MCF 10A (cell line): ENCODE measurements at regions not wholly inside any gene's neighbourhood (a gene's known extent, or its start where the extent isn't known, plus 50 kb on each side); places are given as distances from the start of the nearest gene placed in this dataset.

Experiments used
- BruUV-seq: library from RNA; stranded (reverse); fragments of 400-500 nt; replicated peaks from 2 replicates; lab custom pipeline; 2021; lab: Mats Ljungman, UMichigan
- CTCF ChIA-PET: fragments of 300-600 bp; sonication (Branson Sonifier 250); formaldehyde crosslinking; extraction: SDS; loops from one replicate; lab custom pipeline; 2021; ENCODE audit warnings: antibody characterized with exemption, inconsistent platforms; lab: Yijun Ruan, JAX
- POLR2A ChIA-PET: fragments of 300-600, 350-650 bp; sonication (Branson Sonifier 250); formaldehyde crosslinking; extraction: SDS; loops from one replicate; lab custom pipeline; 2020; ENCODE audit warnings: antibody characterized with exemption, inconsistent platforms; lab: Yijun Ruan, JAX
- DNase-seq: peaks from one replicate; pipeline ENCODE4 v3.0.0-alpha.2; 2018; ENCODE audit not compliant: unreplicated experiment
- H3K27ac Mint-ChIP-seq: one replicate; pipeline ENCODE4 v1.8.0; 2022; ENCODE audit warnings: mild to moderate bottlenecking, low read depth, mixed read lengths; ENCODE audit not compliant: unreplicated experiment
- H3K27me3 Mint-ChIP-seq: one replicate; pipeline ENCODE4 v1.8.0; 2022; ENCODE audit warnings: mixed read lengths; ENCODE audit not compliant: insufficient read depth, unreplicated experiment
- H3K36me3 Mint-ChIP-seq: one replicate; pipeline ENCODE4 v1.8.0; 2022; ENCODE audit warnings: mild to moderate bottlenecking, moderate library complexity, mixed read lengths; ENCODE audit not compliant: insufficient read depth, unreplicated experiment
- H3K4me1 Mint-ChIP-seq: one replicate; pipeline ENCODE4 v1.8.0; 2022; ENCODE audit warnings: mixed read lengths; ENCODE audit not compliant: insufficient read depth, unreplicated experiment
- H3K4me3 Mint-ChIP-seq: one replicate; pipeline ENCODE4 v1.8.0; 2022; ENCODE audit warnings: mild to moderate bottlenecking, moderate library complexity, mixed read lengths; ENCODE audit not compliant: unreplicated experiment
- H3K9me3 Mint-ChIP-seq: one replicate; pipeline ENCODE4 v1.8.0; 2022; ENCODE audit warnings: mixed read lengths; ENCODE audit not compliant: unreplicated experiment
- intact Hi-C: fragments of 100-400 bp; cut with micrococcal nuclease; formaldehyde crosslinking; loops from 2 replicates; pipeline ENCODE4 v1.14.1; 2022
- TF ChIP-seq, protein P1 (sequence below): fragments of 200-600 bp; IDR thresholded peaks from one replicate; pipeline ENCODE4 v1.8.0; 2022; ENCODE audit warnings: antibody characterized with exemption, mild to moderate bottlenecking; ENCODE audit not compliant: unreplicated experiment

DNA sequence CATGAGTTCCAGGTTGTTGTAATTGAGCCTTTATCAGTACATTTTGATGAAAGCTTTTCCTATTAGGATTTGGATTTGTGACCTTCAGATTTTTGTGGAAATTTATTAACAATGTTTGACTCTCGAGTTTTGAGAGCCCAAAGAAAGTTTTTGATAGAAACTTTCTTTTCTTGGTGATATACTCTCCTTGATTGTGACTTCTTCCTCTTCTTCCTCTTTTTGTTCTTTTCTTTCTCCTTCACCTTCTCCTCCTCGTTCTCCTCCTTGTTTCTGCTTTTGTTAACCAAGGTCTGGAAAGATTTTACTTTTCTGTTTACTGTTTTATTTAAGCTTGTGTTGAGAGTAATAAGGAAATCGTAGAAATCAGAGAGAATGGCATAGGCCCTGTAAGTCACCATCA lies 182.4 kb downstream of the TRIM27 start:
- H3K4me1 Mint-ChIP-seq = peaks cover 6% of the 10 kb centered on the region
- ChIA-PET POLR2A (interaction anchor here (0.9 to 1.0 kb wide), 2 partner anchors 13 to 122 kb away, joined by 3 read pairs; no protein-coding TSS in a partner anchor), CTCF (interaction anchor here (0.6 kb wide), 2 partner anchors 73 to 286 kb away, joined by 3 read pairs; no protein-coding TSS in a partner anchor)
- H3K36me3 Mint-ChIP-seq = peaks cover 7% of the 10 kb centered on the region
- no peak for DNase-seq
- intact Hi-C loops = loop anchor here (5.0 kb wide), 1 partner anchor 201 kb away; no protein-coding TSS in a partner anchor
- H3K27ac Mint-ChIP-seq = no peak overlapping the region
- peaks cover 12% of the 10 kb centered on the region for H3K9me3 Mint-ChIP-seq
- H3K4me3 Mint-ChIP-seq = no peak overlapping the region
- BruUV-seq = no TSS peak
- no peaks in the 10 kb centered on the region for H3K27me3 Mint-ChIP-seq
- TF ChIP-seq, protein P1, sequence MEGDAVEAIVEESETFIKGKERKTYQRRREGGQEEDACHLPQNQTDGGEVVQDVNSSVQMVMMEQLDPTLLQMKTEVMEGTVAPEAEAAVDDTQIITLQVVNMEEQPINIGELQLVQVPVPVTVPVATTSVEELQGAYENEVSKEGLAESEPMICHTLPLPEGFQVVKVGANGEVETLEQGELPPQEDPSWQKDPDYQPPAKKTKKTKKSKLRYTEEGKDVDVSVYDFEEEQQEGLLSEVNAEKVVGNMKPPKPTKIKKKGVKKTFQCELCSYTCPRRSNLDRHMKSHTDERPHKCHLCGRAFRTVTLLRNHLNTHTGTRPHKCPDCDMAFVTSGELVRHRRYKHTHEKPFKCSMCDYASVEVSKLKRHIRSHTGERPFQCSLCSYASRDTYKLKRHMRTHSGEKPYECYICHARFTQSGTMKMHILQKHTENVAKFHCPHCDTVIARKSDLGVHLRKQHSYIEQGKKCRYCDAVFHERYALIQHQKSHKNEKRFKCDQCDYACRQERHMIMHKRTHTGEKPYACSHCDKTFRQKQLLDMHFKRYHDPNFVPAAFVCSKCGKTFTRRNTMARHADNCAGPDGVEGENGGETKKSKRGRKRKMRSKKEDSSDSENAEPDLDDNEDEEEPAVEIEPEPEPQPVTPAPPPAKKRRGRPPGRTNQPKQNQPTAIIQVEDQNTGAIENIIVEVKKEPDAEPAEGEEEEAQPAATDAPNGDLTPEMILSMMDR = no peak

DNA sequence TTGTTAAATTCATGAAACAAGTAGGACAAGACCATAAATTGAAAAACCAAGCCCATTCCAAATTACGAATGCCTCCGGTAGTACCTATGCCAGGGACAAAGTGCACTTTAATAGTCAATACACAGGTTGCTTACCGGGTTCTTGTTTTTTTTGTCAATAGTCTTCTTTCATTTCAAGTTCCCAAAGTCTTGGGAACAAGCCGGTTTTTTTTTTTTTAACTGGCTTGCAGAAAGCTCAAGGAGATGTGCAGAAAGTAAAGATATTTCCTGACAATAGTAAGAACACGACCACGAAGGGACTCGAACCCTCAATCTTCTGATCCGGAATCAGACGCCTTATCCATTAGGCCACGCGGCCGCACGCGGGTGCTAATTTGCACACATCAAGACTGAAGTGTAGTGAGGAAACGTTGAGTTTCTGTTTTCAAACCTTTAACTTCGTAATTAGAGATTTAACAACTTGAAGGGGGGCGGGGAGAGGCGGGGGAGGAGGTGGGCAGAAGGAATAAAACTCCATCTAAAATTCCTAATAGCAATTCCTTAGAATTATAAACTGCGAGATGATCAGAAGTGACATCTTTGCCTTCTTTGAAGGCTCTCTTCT lies 181.0 kb downstream of the TRIM27 start:
- Mint-ChIP-seq H3K9me3 (peaks cover 12% of the 10 kb centered on the region), H3K27ac (peak overlapping the region; percentile 16), H3K4me1 (no peaks in the 10 kb centered on the region), H3K4me3 (peak overlapping the region; percentile 61), H3K36me3 (peaks cover 14% of the 10 kb centered on the region), H3K27me3 (no peaks in the 10 kb centered on the region)
- ChIA-PET POLR2A (interaction anchor here (0.8 to 1.7 kb wide), 2 partner anchors 14 to 47 kb away, joined by 3 to 4 read pairs; no protein-coding TSS in a partner anchor), CTCF (interaction anchor here (1.2 kb wide), 1 partner anchor 14 kb away, joined by 5 read pairs; no protein-coding TSS in a partner anchor)
- intact Hi-C loops = loop anchor here (5.0 kb wide), 1 partner anchor 200 kb away; no protein-coding TSS in a partner anchor
- TF ChIP-seq, protein P1 = no peak
- DNase-seq = peak; percentile 74
- BruUV-seq = no TSS peak

DNA sequence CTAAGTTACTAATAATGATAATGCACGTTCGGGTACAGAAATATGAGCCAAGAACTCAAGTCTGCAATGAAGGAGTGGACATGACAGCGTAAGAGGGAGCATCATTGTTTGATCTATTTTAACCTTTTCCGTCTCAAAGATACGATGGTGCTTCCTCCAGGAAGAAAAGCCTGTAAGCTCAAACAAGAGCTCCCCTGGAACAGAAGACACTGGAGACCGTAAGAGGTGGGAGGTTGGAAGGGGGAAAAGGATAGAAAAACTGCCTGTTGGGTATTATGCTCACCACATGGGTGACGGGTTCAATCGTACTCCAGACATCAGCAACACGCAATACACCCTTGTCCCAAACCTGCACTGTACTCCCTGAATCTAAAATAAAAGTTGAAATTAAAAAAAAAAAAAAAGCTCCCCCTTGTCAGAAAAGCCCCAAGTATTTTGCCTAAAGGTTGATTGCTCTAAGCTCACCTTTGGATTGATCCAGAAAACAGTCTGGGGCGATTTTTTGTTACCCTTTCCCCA lies 180.5 kb downstream of the TRIM27 start:
- Mint-ChIP-seq H3K27ac (peak overlapping the region; percentile 16), H3K4me3 (peak overlapping the region; percentile 61), H3K27me3 (no peaks in the 10 kb centered on the region), H3K9me3 (peaks cover 7% of the 10 kb centered on the region), H3K36me3 (peaks cover 17% of the 10 kb centered on the region), H3K4me1 (no peaks in the 10 kb centered on the region)
- BruUV-seq = no TSS peak
- intact Hi-C loops = loop anchor here (5.0 kb wide), 1 partner anchor 199 kb away; no protein-coding TSS in a partner anchor
- TF ChIP-seq, protein P1 = no peak
- peak; percentile 15 for DNase-seq
- CTCF ChIA-PET = interaction anchor here (0.7 to 1.2 kb wide), 2 partner anchors 15 to 953 kb away, joined by 5 to 6 read pairs; no protein-coding TSS in a partner anchor
- POLR2A ChIA-PET = interaction anchor here (0.6 to 1.7 kb wide), 4 partner anchors 10 to 401 kb away, joined by 3 to 4 read pairs (median 3); no protein-coding TSS in a partner anchor

DNA sequence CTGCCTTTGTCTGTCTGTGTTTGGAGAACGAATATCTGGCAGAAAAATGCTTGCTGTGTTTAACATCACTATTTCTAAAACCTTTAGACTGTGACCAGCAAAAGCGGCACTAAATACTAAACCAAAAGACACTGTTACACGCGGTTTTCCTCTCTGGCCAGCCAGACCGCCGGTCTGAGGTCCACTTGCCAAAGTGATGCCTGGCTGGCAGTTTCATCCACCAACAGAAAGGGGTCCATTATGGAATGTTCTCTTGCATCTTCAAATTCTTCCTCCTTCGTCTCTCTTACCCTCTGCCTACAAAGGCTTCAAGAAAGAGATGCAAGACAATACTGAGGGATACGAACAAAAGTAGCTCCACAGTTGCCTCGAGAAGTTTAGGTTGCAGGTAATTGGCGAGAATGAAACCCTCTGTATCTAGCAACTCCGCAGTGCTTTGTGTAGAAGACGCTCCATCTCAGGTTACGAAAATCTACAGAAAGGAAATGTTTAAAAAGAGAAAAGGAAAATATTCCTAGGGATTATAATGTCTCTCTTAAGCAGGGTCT lies 176.6 kb downstream of the TRIM27 start:
- CTCF ChIA-PET = no interaction called here
- intact Hi-C loops = no loop called here
- TF ChIP-seq, protein P1 = no peak
- BruUV-seq = no TSS peak
- DNase-seq = no peak
- peaks cover 22% of the 10 kb centered on the region for H3K36me3 Mint-ChIP-seq
- POLR2A ChIA-PET = interaction anchor here (0.6 to 1.5 kb wide), 9 partner anchors 10 to 994 kb away, joined by 3 to 5 read pairs (median 4); no protein-coding TSS in a partner anchor
- peak overlapping the region; percentile 81 for H3K27ac Mint-ChIP-seq
- H3K4me3 Mint-ChIP-seq = peak overlapping the region; percentile 76
- H3K27me3 Mint-ChIP-seq = no peaks in the 10 kb centered on the region
- H3K4me1 Mint-ChIP-seq = no peaks in the 10 kb centered on the region
- H3K9me3 Mint-ChIP-seq = no peaks in the 10 kb centered on the region
